K562 (cell line): ENCODE measurements at regions not wholly inside any gene's neighbourhood (a gene's known extent, or its start where the extent isn't known, plus 50 kb on each side); places are given as distances from the start of the nearest gene placed in this dataset.

Experiments
- CBFA2T2 ChIP-seq: fragments of 450-650 bp; conservative IDR thresholded peaks from 2 replicates; pipeline ENCODE4 v1.6.1; 2017; ENCODE audit warnings: mild to moderate bottlenecking
- CCAR2 ChIP-seq: fragments of 200-400 bp; formaldehyde crosslinking; IDR thresholded peaks from 2 replicates; pipeline ENCODE4 v1.6.1; 2017; ENCODE audit warnings: mild to moderate bottlenecking, low read depth, low read length
- KLF6 ChIP-seq: fragments of 250-450 bp; sonication (Bioruptor Pico); IDR thresholded peaks from 2 replicates; pipeline ENCODE4 v1.4.0; 2020; ENCODE audit warnings: mild to moderate bottlenecking, moderate library complexity, borderline replicate concordance
- PTTG1 ChIP-seq: fragments of 450-650 bp; IDR thresholded peaks from 2 replicates; pipeline ENCODE4 v1.6.1; 2016; ENCODE audit warnings: low read depth, mild to moderate bottlenecking, missing genetic modification characterization, missing compliant biosample characterization
- ZNF197 ChIP-seq: fragments of 200-800 bp; sonication (Bioruptor generic); IDR thresholded peaks from 2 replicates; pipeline ENCODE4 v1.6.1; 2016; ENCODE audit warnings: low read depth, missing genetic modification characterization, missing compliant biosample characterization
- TF ChIP-seq, protein P1 (sequence below), 2 experiments: fragments of 200-800 bp in 1 of 2; sonication (Bioruptor generic) in 1 of 2; sonication (generic) in 1 of 2; formaldehyde crosslinking in 1 of 2; IDR thresholded peaks in 1 of 2; conservative IDR thresholded peaks in 1 of 2; 2 replicates each; pipeline versions ENCODE4 v1.5.0 to v1.6.1; 2016 to 2020; ENCODE audit warnings: missing compliant biosample characterization in 1 of 2, missing genetic modification characterization in 1 of 2, missing genetic modification reagents in 1 of 2
- TF ChIP-seq, protein P2 (sequence below): fragments of 250-450 bp; sonication (Bioruptor Pico); IDR thresholded peaks from 2 replicates; pipeline ENCODE4 v1.5.0; 2021; ENCODE audit warnings: mild to moderate bottlenecking, moderate library complexity

DNA sequence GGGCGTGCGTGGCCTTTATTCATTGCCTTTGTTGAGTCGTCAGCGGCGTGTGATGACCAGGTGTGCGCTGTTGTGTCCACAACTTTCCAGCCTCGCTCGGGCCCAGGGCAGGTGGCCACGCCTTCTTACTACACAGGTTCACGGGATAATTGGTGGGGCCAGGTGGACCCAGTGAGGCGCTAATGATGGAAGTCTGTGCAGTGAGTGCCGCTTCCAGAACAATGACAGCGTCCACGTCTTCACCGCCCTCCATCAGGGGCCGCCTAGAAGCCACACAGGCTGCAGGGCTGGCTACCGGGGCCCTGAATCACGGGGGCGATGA lies 1197.3 kb downstream of the BRD1 start (continued):
- TF ChIP-seq, protein P1, sequence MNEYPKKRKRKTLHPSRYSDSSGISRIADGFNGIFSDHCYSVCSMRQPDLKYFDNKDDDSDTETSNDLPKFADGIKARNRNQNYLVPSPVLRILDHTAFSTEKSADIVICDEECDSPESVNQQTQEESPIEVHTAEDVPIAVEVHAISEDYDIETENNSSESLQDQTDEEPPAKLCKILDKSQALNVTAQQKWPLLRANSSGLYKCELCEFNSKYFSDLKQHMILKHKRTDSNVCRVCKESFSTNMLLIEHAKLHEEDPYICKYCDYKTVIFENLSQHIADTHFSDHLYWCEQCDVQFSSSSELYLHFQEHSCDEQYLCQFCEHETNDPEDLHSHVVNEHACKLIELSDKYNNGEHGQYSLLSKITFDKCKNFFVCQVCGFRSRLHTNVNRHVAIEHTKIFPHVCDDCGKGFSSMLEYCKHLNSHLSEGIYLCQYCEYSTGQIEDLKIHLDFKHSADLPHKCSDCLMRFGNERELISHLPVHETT (CRISPR knock-in tag; conservative IDR thresholded peaks at IDR 0.05 in 1 of 2, IDR thresholded peaks at IDR 0.05 in 1 of 2): no peak
- no peak for TF ChIP-seq PTTG1
- TF ChIP-seq, protein P2, sequence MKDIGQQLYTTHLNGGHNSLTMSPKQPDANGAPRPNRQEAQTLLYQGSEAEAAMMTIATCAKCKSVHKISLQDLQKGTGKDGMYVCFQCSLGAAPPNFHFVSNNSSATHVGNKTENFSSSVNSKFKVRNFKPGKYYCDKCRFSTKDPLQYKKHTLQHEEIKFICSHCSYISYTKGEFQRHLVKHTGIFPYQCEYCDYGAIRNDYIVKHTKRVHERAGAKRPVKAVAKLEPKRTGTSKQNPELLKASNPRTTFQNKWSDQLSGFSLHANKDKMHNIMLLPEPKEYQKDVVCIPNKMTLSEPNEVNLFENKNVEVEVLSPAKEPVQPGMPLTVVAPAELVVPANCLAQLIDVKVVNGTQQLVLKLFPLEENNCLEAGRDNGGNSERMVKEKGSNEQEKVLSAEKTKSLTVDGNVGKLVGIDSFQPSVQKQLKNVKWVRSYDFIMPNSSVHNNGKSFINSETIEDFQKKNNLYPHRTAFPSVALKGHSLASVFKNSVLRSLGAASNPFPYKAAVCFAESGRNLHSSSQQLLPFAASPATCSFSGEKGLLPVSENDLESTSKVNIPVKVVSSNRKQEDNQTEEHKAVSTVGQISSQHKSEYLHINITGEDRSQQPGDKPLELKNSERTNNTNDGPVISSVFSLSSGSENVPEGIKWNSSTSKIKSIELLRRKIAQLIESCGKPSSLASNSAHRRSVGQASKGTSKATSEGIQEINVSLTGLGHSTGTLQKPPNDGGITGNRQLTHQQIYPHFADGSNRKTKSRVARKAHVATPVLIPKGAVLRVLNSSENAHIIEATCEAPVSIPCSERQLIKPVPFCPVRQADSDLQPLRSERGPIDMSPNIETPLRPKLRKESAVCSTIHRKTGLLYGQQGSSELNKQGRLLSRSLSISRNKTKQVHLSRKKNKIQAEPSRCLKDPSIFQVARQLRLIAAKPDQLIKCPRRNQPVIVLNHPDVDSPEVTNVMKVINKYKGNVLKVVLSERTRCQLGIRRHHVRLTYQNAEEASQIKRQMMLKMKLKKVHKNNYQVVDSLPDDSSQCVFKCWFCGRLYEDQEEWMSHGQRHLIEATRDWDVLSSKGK (CRISPR knock-in tag): no peak
- no peak for TF ChIP-seq CBFA2T2
- no peak for TF ChIP-seq ZNF197 (CRISPR knock-in tag)
- no peak for TF ChIP-seq CCAR2
- no peak for TF ChIP-seq KLF6
